ENCODE measurements at regions not wholly inside any gene's neighbourhood (a gene's known extent, or its start where the extent isn't known, plus 50 kb on each side); places are given as distances from the start of the nearest gene placed in this dataset.

DNA sequence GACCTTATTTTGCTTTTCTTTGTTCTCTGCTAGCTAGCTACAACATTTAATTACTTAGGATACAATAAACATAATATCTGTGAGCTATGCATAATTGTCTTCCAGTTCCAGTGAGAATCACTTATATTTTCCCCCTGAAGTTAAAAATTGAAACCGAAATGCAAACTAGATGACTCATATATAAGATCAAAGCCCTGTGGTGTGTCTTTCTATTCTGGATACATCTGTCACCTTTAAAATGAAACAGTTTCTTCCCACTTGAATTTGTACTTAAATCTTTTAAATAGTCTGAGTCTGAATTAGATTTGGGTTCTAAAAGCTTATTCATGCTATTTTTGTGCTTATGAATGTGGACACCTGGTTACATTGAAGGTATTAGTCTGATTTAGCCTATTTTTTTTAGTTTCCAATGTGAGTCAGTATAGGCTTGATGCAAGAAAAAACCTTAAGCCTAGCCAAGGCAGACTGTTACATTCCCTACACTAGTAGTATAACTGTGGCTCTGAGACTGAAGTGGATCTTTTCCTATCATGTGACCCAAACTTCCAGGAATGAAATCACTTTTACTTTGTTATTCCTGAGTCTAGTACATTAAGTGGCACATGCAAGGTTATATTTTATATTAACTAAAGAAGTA lies 703.5 kb upstream of the RGMB start:
- Histone ChIP-seq H3K4me1 (ENCODE audit: insufficient read depth, low read length) (no peaks in the 10 kb centered on the region), H2AFZ (ENCODE audit: low read depth, low read length) (no peak overlapping the region), H3K27me3 (ENCODE audit: insufficient read depth, low read length) (no peaks in the 10 kb centered on the region), H3K27ac (ENCODE audit: low read depth, low read length) (no peak overlapping the region), H3K4me2 (ENCODE audit: low read length) (no peak overlapping the region), H4K20me1 (ENCODE audit: insufficient read depth, low read length) (no peaks in the 10 kb centered on the region), H3K9ac (ENCODE audit: low read length) (no peak overlapping the region), H3K4me3 (ENCODE audit: insufficient read depth, low read depth, low read length) (no peak overlapping the region), H3K9me3 (ENCODE audit: insufficient read depth, low read depth, low read length) (no peaks in the 10 kb centered on the region), H3K36me3 (ENCODE audit: insufficient read depth, low read length) (no peaks in the 10 kb centered on the region), H3K79me2 (ENCODE audit: insufficient read depth, low read length) (no peaks in the 10 kb centered on the region)
- no peak overlapping the region for H3K4me3 Mint-ChIP-seq (ENCODE audit: unreplicated experiment)
- no peaks in the 10 kb centered on the region for H3K36me3 Mint-ChIP-seq (ENCODE audit: low read depth, unreplicated experiment)
- H3K27me3 Mint-ChIP-seq (ENCODE audit: low read depth, unreplicated experiment): no peaks in the 10 kb centered on the region
- peak; percentile 17 for DNase-seq (ENCODE audit: low read depth)
- TF ChIP-seq, protein P1, sequence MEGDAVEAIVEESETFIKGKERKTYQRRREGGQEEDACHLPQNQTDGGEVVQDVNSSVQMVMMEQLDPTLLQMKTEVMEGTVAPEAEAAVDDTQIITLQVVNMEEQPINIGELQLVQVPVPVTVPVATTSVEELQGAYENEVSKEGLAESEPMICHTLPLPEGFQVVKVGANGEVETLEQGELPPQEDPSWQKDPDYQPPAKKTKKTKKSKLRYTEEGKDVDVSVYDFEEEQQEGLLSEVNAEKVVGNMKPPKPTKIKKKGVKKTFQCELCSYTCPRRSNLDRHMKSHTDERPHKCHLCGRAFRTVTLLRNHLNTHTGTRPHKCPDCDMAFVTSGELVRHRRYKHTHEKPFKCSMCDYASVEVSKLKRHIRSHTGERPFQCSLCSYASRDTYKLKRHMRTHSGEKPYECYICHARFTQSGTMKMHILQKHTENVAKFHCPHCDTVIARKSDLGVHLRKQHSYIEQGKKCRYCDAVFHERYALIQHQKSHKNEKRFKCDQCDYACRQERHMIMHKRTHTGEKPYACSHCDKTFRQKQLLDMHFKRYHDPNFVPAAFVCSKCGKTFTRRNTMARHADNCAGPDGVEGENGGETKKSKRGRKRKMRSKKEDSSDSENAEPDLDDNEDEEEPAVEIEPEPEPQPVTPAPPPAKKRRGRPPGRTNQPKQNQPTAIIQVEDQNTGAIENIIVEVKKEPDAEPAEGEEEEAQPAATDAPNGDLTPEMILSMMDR (IDR thresholded peaks at IDR 0.05; ENCODE audit: insufficient read depth, low read depth, low read length): no peak
- TF ChIP-seq EZH2 (IDR thresholded peaks at IDR 0.05; ENCODE audit: insufficient read depth, low read length): no peak
- no peak overlapping the region for H3K27ac Mint-ChIP-seq (ENCODE audit: unreplicated experiment)
- H3K9me3 Mint-ChIP-seq (ENCODE audit: unreplicated experiment): no peaks in the 10 kb centered on the region
- H3K4me1 Mint-ChIP-seq (ENCODE audit: low read depth, unreplicated experiment): peaks cover 4% of the 10 kb centered on the region
- no peak for FAIRE-seq

DNA sequence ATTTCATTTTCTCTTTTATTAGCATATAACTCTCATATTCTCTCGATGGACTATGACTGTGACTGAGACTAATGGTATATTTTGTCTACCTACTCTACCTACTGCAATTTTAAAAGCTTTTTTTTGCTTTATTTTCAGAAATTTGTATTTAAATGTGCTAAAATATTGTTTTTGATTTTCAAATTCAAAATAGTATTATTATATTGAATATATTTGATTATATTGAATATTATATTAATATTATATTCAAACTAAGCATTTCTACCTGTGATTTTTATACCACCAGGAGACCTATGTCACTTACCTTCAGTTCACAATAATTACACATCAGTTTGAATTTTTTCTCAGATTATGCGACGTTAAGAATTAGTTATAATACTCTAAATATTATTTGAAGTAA lies 700.5 kb upstream of the RGMB start:
- Histone ChIP-seq H3K4me3 (ENCODE audit: insufficient read depth, low read depth, low read length) (no peak overlapping the region), H3K9ac (ENCODE audit: low read length) (no peak overlapping the region), H3K4me2 (ENCODE audit: low read length) (no peak overlapping the region), H4K20me1 (ENCODE audit: insufficient read depth, low read length) (no peaks in the 10 kb centered on the region), H3K27ac (ENCODE audit: low read depth, low read length) (no peak overlapping the region), H3K79me2 (ENCODE audit: insufficient read depth, low read length) (no peaks in the 10 kb centered on the region), H2AFZ (ENCODE audit: low read depth, low read length) (no peak overlapping the region), H3K27me3 (ENCODE audit: insufficient read depth, low read length) (no peaks in the 10 kb centered on the region), H3K36me3 (ENCODE audit: insufficient read depth, low read length) (no peaks in the 10 kb centered on the region), H3K4me1 (ENCODE audit: insufficient read depth, low read length) (no peaks in the 10 kb centered on the region), H3K9me3 (ENCODE audit: insufficient read depth, low read depth, low read length) (no peaks in the 10 kb centered on the region)
- peaks cover 4% of the 10 kb centered on the region for H3K4me1 Mint-ChIP-seq (ENCODE audit: low read depth, unreplicated experiment)
- DNase-seq (ENCODE audit: low read depth) (no peak), FAIRE-seq (no peak)
- no peak overlapping the region for H3K27ac Mint-ChIP-seq (ENCODE audit: unreplicated experiment)
- H3K36me3 Mint-ChIP-seq (ENCODE audit: low read depth, unreplicated experiment): no peaks in the 10 kb centered on the region
- H3K4me3 Mint-ChIP-seq (ENCODE audit: unreplicated experiment): no peak overlapping the region
- H3K27me3 Mint-ChIP-seq (ENCODE audit: low read depth, unreplicated experiment): no peaks in the 10 kb centered on the region
- TF ChIP-seq EZH2 (IDR thresholded peaks at IDR 0.05; ENCODE audit: insufficient read depth, low read length): no peak
- no peaks in the 10 kb centered on the region for H3K9me3 Mint-ChIP-seq (ENCODE audit: unreplicated experiment)

DNA sequence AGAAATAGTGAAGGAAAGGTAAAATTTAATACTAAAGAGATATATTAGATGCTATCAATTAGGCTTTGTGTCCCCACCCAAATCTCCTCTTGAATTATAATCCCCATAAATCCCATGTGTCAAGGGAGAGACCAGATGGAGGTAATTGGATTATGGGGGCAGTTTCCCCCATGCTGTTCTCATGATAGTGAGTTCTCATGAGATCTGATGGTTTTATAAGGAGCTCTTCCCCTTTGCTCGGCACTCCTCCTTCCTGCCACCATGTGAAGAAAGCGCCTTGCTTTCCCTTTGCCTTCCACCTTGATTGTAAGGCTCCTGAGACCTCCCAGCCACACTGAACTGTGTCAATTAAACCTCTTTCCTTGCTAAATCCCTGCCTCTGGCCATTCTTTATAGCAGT lies 697.0 kb upstream of the RGMB start:
- FAIRE-seq (no peak), DNase-seq (ENCODE audit: low read depth) (no peak)
- no peak overlapping the region for H3K4me3 Mint-ChIP-seq (ENCODE audit: unreplicated experiment)
- no peaks in the 10 kb centered on the region for H3K27me3 Mint-ChIP-seq (ENCODE audit: low read depth, unreplicated experiment)
- no peak overlapping the region for H3K4me3 ChIP-seq (ENCODE audit: insufficient read depth, low read depth, low read length)
- H3K9me3 ChIP-seq (ENCODE audit: insufficient read depth, low read depth, low read length): no peaks in the 10 kb centered on the region
- no peak overlapping the region for H3K9ac ChIP-seq (ENCODE audit: low read length)
- H3K27me3 ChIP-seq (ENCODE audit: insufficient read depth, low read length): no peaks in the 10 kb centered on the region
- peaks cover 4% of the 10 kb centered on the region for H3K9me3 Mint-ChIP-seq (ENCODE audit: unreplicated experiment)
- no peak for TF ChIP-seq EZH2 (IDR thresholded peaks at IDR 0.05; ENCODE audit: insufficient read depth, low read length)
- TF ChIP-seq, protein P1 (IDR thresholded peaks at IDR 0.05; ENCODE audit: insufficient read depth, low read depth, low read length): no peak
- no peaks in the 10 kb centered on the region for H4K20me1 ChIP-seq (ENCODE audit: insufficient read depth, low read length)
- H3K27ac Mint-ChIP-seq (ENCODE audit: unreplicated experiment): no peak overlapping the region
- no peaks in the 10 kb centered on the region for H3K36me3 Mint-ChIP-seq (ENCODE audit: low read depth, unreplicated experiment)
- no peak overlapping the region for H3K4me2 ChIP-seq (ENCODE audit: low read length)
- H3K36me3 ChIP-seq (ENCODE audit: insufficient read depth, low read length): no peaks in the 10 kb centered on the region
- no peak overlapping the region for H3K27ac ChIP-seq (ENCODE audit: low read depth, low read length)
- no peak overlapping the region for H2AFZ ChIP-seq (ENCODE audit: low read depth, low read length)
- no peaks in the 10 kb centered on the region for H3K79me2 ChIP-seq (ENCODE audit: insufficient read depth, low read length)
- H3K4me1 ChIP-seq (ENCODE audit: insufficient read depth, low read length): no peaks in the 10 kb centered on the region
- no peaks in the 10 kb centered on the region for H3K4me1 Mint-ChIP-seq (ENCODE audit: low read depth, unreplicated experiment)
